ENCODE measurements at regions not wholly inside any gene's neighbourhood (a gene's known extent, or its start where the extent isn't known, plus 50 kb on each side); places are given as distances from the start of the nearest gene placed in this dataset.

DNA sequence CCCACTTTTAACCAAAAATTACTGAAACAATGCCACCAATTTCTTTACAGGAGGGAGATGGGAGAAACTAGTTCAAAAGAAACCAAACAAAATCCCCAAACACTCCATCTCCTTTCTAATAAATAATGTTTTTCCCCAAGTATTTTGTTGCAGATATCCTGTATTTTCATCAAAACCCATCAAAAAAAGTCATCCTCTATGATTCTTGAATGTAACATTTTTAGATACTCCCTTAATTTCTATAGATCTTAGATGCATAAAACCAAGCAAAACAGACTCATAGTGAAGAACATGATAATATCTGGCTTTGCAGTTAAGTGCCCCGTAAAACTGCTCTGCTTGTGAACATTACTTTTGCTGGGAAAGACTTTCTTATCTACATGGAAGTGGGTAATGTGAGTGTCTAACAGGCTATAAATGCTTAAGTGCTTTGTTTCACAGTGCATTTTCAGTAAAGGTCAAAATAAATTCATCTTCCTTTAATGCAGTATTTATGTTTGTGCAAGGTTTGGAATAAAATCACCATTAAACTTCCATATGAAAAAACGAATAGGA lies 77.3 kb upstream of the TBCA start:
- Histone ChIP-seq H3K27ac (ENCODE audit: extremely low read depth, low read depth, low read length) (no peak overlapping the region), H3K4me1 (replicated peaks in 1 of 2; ENCODE audit: control insufficient read depth in 2 of 2, insufficient read depth in 2 of 2, low read length in 2 of 2) (peaks cover 0 to 11% of the 10 kb centered on the region in 2 experiments; a peak in 1 of 5 replicates), H2AFZ (ENCODE audit: low read depth, low read length) (no peak overlapping the region), H3K36me3 (ENCODE audit: control insufficient read depth, insufficient read depth, low read length) (no peaks in the 10 kb centered on the region), H3K9me3 (replicated peaks; ENCODE audit: control insufficient read depth, insufficient read depth, low read depth, low read length) (no peaks in the 10 kb centered on the region), H3K9me1 (ENCODE audit: control insufficient read depth, insufficient read depth, low read length) (no peaks in the 10 kb centered on the region), H4K20me1 (replicated peaks; ENCODE audit: control insufficient read depth, insufficient read depth, low read length) (no peaks in the 10 kb centered on the region), H3K79me2 (ENCODE audit: control insufficient read depth, insufficient read depth, low read length) (no peaks in the 10 kb centered on the region), H3K4me2 (ENCODE audit: insufficient read depth, low read length) (no peak overlapping the region), H3K9ac (ENCODE audit: insufficient read depth in 1 of 2, low read depth in 2 of 2, low read length in 2 of 2) (no peak overlapping the region), H3K27me3 (ENCODE audit: control insufficient read depth in 2 of 2, insufficient read depth in 2 of 2, low read length in 2 of 2) (peaks cover 9 to 22% of the 10 kb centered on the region in 2 experiments; a peak in 4 of 5 replicates), H3K4me3 (no peak overlapping the region)
- DNase-seq (ENCODE audit: extremely low read depth in 1 of 4, low spot score in 3 of 4) (no peak), FAIRE-seq (no peak), ATAC-seq (no peak)
- no TSS peak for BruUV-seq (replicated peaks)
- TF ChIP-seq KLF10 (CRISPR knock-in tag; IDR thresholded peaks at IDR 0.05) (no peak), RBFOX2 (IDR thresholded peaks at IDR 0.05; ENCODE audit: low read depth, low read length) (no peak), ZNF253 (CRISPR knock-in tag; conservative IDR thresholded peaks at IDR 0.05) (no peak), SREBF2 (CRISPR knock-in tag; IDR thresholded peaks at IDR 0.05) (no peak), MYNN (IDR thresholded peaks at IDR 0.05) (no peak), MYNN (CRISPR knock-in tag; IDR thresholded peaks at IDR 0.05) (no peak), ZNF76 (CRISPR knock-in tag; IDR thresholded peaks at IDR 0.05; ENCODE audit: borderline replicate concordance) (no peak), THRAP3 (IDR thresholded peaks at IDR 0.05; ENCODE audit: borderline replicate concordance) (no peak), ZNF121 (CRISPR knock-in tag; conservative IDR thresholded peaks at IDR 0.05) (no peak), ZNF766 (CRISPR knock-in tag; conservative IDR thresholded peaks at IDR 0.05) (no peak), ZNF165 (CRISPR knock-in tag; IDR thresholded peaks at IDR 0.05; ENCODE audit: borderline replicate concordance) (no peak), ZNF561 (CRISPR knock-in tag; conservative IDR thresholded peaks at IDR 0.05) (no peak), ZNF830 (CRISPR knock-in tag; IDR thresholded peaks at IDR 0.05) (no peak)
- TF ChIP-seq, protein P1, sequence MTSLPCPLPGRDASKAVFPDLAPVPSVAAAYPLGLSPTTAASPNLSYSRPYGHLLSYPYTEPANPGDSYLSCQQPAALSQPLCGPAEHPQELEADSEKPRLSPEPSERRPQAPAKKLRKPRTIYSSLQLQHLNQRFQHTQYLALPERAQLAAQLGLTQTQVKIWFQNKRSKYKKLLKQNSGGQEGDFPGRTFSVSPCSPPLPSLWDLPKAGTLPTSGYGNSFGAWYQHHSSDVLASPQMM (CRISPR knock-in tag; IDR thresholded peaks at IDR 0.05), result no peak
- TF ChIP-seq, protein P2, sequence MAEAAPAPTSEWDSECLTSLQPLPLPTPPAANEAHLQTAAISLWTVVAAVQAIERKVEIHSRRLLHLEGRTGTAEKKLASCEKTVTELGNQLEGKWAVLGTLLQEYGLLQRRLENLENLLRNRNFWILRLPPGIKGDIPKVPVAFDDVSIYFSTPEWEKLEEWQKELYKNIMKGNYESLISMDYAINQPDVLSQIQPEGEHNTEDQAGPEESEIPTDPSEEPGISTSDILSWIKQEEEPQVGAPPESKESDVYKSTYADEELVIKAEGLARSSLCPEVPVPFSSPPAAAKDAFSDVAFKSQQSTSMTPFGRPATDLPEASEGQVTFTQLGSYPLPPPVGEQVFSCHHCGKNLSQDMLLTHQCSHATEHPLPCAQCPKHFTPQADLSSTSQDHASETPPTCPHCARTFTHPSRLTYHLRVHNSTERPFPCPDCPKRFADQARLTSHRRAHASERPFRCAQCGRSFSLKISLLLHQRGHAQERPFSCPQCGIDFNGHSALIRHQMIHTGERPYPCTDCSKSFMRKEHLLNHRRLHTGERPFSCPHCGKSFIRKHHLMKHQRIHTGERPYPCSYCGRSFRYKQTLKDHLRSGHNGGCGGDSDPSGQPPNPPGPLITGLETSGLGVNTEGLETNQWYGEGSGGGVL (CRISPR knock-in tag; IDR thresholded peaks at IDR 0.05), result no peak
- WGBS (ENCODE audit: insufficient coverage, low coverage, missing lambda C conversion rate), result 7% methylated on average over 2 of the region's 2 CpGs
- POLR2A ChIA-PET, result no interaction called here
- CTCF ChIA-PET (ENCODE audit: low intra/inter-chr PET ratio), result interaction anchor here (0.6 kb wide), 1 partner anchor 120 kb away, joined by 3 read pairs; no protein-coding TSS in a partner anchor
- intact Hi-C loops (cut with micrococcal nuclease), result no loop called here
- in situ Hi-C loops (cut with MboI), result no loop called here
